ENCODE measurements at regions not wholly inside any gene's neighbourhood (a gene's known extent, or its start where the extent isn't known, plus 50 kb on each side); places are given as distances from the start of the nearest gene placed in this dataset.

- TF ChIP-seq CTCF (IDR thresholded peaks at IDR 0.05 in 4 of 5, conservative IDR thresholded peaks at IDR 0.05 in 1 of 5) (no peak), POLR2A (IDR thresholded peaks at IDR 0.05) (no peak)
These were observed 85.8 kb upstream of the IPO9 start for GRCh38 chr1:201742955-201743805.
